ENCODE measurements at regions not wholly inside any gene's neighbourhood (a gene's known extent, or its start where the extent isn't known, plus 50 kb on each side); places are given as distances from the start of the nearest gene placed in this dataset.
"Not testable (repeated sequence)": the region's sequence is repeated elsewhere in the genome, so short reads cannot be mapped to it uniquely, and the experiment has no call there.

DNA sequence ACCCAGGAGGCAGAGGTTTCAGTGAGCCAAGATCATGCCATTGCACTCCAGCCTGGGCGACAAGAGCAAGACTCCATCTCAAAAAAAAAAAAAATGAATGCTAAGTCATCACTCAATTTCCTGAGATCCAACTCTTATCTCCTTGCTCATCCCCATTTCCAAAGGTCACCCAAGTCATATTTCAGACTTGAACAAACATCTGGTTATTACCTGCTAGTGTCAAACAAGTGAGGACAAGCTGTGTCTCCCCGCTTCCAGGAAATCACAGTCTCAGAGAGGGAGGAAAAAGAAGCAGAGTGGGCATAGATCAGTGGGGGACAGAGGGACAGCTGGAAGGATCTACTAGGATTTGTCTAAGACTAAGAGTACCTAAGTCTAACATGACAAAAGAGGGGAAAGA, 147.5 kb upstream of the FUNDC1 start:
- Mint-ChIP-seq H3K9me3 (ENCODE audit: unreplicated experiment) (no peaks in the 10 kb centered on the region), H3K36me3 (ENCODE audit: low read depth, unreplicated experiment) (no peaks in the 10 kb centered on the region), H3K4me1 (ENCODE audit: unreplicated experiment) (no peaks in the 10 kb centered on the region), H3K4me3 (ENCODE audit: unreplicated experiment) (no peak overlapping the region), H3K27ac (ENCODE audit: unreplicated experiment) (no peak overlapping the region), H3K27me3 (ENCODE audit: unreplicated experiment) (no peaks in the 10 kb centered on the region)
- TF ChIP-seq, protein P1, sequence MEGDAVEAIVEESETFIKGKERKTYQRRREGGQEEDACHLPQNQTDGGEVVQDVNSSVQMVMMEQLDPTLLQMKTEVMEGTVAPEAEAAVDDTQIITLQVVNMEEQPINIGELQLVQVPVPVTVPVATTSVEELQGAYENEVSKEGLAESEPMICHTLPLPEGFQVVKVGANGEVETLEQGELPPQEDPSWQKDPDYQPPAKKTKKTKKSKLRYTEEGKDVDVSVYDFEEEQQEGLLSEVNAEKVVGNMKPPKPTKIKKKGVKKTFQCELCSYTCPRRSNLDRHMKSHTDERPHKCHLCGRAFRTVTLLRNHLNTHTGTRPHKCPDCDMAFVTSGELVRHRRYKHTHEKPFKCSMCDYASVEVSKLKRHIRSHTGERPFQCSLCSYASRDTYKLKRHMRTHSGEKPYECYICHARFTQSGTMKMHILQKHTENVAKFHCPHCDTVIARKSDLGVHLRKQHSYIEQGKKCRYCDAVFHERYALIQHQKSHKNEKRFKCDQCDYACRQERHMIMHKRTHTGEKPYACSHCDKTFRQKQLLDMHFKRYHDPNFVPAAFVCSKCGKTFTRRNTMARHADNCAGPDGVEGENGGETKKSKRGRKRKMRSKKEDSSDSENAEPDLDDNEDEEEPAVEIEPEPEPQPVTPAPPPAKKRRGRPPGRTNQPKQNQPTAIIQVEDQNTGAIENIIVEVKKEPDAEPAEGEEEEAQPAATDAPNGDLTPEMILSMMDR (IDR thresholded peaks at IDR 0.05; ENCODE audit: unreplicated experiment): no peak
- DNase-seq (ENCODE audit: low spot score): no peak

DNA sequence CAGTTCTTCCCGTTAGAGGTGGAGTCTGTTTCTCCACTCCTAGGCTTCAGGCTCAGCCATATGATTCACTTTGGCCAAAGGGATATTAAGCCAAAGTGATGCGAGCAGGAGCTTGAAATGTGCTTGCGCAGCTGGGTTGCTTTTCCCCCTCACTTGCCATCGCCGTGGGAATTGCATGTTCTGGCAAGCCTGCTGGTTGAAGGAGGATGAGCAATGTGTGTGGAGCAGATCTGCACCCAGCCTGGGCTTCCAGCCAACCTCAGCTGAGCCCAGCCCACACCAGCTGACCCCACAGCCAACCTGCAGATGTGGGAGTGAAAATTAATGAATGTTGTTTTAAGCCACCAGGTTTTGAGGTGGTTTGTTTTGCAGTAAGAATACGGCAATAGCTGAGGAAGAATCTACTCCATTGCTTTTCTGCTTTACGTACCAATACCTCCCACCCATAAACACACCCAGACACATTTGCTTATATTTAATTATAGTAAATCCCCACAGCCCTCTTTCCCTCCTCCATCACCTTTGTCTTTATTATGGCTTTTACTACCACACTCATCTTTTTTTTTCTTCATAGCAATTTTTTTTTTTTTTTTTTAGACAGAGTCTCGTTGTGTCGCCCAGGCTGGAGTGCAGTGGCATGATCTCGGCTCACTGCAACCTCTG, 132.8 kb upstream of the FUNDC1 start:
- H3K4me3 Mint-ChIP-seq (ENCODE audit: unreplicated experiment): no peak overlapping the region
- no peaks in the 10 kb centered on the region for H3K9me3 Mint-ChIP-seq (ENCODE audit: unreplicated experiment)
- H3K27me3 Mint-ChIP-seq (ENCODE audit: unreplicated experiment): no peaks in the 10 kb centered on the region
- H3K4me1 Mint-ChIP-seq (ENCODE audit: unreplicated experiment): no peaks in the 10 kb centered on the region
- H3K36me3 Mint-ChIP-seq (ENCODE audit: low read depth, unreplicated experiment): no peaks in the 10 kb centered on the region
- TF ChIP-seq, protein P1 (IDR thresholded peaks at IDR 0.05; ENCODE audit: unreplicated experiment): no peak
- H3K27ac Mint-ChIP-seq (ENCODE audit: unreplicated experiment): no peak overlapping the region
- no peak for DNase-seq (ENCODE audit: low spot score)

DNA sequence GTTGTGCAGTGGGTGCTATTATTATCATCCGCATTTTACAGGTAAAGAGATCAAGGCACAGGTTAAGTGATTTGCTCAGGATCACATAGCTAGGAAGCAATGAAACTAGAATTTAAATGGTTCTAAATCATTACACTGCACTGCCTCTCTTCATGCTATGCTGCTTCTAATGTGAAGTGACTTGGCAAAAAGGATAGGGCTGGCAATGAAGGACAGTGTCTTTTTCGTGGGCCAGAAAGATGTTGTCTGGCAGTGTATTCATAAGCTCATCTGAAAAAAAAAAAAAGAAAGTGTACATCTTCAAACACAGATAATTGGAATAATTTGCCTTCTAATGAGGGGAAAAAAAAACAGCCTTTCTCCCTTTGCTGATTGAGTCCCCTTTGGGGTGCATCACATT, 132.2 kb upstream of the FUNDC1 start:
- Mint-ChIP-seq H3K9me3 (ENCODE audit: unreplicated experiment) (no peaks in the 10 kb centered on the region), H3K4me3 (ENCODE audit: unreplicated experiment) (no peak overlapping the region)

DNA sequence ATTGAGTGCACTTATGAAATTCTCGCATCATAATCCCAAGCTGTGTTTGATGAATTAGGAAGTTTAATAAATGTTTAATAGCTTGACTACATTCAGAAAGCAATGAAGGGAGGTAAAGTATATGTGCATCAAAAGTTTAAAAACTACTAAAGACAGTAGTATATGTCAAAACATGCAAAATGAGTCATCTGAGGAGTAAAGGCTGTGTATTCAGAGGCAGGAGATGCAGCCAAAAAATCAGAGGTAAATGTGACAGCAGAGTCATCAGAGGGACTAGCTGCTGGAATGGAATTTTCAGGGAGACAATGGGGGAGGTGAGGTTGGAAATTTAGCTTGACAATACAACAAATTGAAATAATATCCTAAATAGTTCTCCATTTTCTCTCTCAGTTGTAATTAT, 127.0 kb upstream of the FUNDC1 start:
- H3K9me3 Mint-ChIP-seq (ENCODE audit: unreplicated experiment): no peaks in the 10 kb centered on the region
- DNase-seq (ENCODE audit: low spot score): no peak
- TF ChIP-seq, protein P1 (IDR thresholded peaks at IDR 0.05; ENCODE audit: unreplicated experiment): no peak
- no peak overlapping the region for H3K27ac Mint-ChIP-seq (ENCODE audit: unreplicated experiment)
- no peaks in the 10 kb centered on the region for H3K27me3 Mint-ChIP-seq (ENCODE audit: unreplicated experiment)
- no peaks in the 10 kb centered on the region for H3K36me3 Mint-ChIP-seq (ENCODE audit: low read depth, unreplicated experiment)
- no peak overlapping the region for H3K4me3 Mint-ChIP-seq (ENCODE audit: unreplicated experiment)
- no peaks in the 10 kb centered on the region for H3K4me1 Mint-ChIP-seq (ENCODE audit: unreplicated experiment)

More for the DNA sequence above, 132.2 kb upstream of the FUNDC1 start:
- Mint-ChIP-seq H3K27me3 (ENCODE audit: unreplicated experiment) (no peaks in the 10 kb centered on the region), H3K36me3 (ENCODE audit: low read depth, unreplicated experiment) (no peaks in the 10 kb centered on the region), H3K4me1 (ENCODE audit: unreplicated experiment) (no peaks in the 10 kb centered on the region), H3K27ac (ENCODE audit: unreplicated experiment) (no peak overlapping the region)
- DNase-seq (ENCODE audit: low spot score): no peak
- TF ChIP-seq, protein P1 (IDR thresholded peaks at IDR 0.05; ENCODE audit: unreplicated experiment): no peak

DNA sequence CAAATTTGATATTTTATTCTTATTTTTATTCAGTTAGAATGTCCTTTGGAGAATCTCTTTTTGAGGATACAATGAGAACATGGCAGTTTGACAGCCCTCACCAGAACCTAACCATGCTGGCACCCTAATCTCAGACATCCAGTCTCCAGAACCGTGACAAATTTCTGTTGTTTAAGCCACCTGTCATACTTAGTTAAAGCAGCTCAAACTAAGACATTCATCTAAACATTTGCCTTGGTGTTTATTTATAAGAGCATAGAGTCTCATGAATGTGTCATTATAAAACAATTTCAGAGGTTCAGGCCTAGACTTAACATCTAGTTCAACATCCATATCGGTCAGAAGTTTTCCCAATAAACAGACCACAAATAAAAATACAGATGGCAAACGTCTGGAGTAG, 125.1 kb upstream of the FUNDC1 start:
- no peaks in the 10 kb centered on the region for H3K9me3 Mint-ChIP-seq (ENCODE audit: unreplicated experiment)
- H3K36me3 Mint-ChIP-seq (ENCODE audit: low read depth, unreplicated experiment): no peaks in the 10 kb centered on the region
- TF ChIP-seq, protein P1 (IDR thresholded peaks at IDR 0.05; ENCODE audit: unreplicated experiment): no peak
- H3K4me1 Mint-ChIP-seq (ENCODE audit: unreplicated experiment): no peaks in the 10 kb centered on the region
- H3K27me3 Mint-ChIP-seq (ENCODE audit: unreplicated experiment): peaks cover 1% of the 10 kb centered on the region
- no peak for DNase-seq (ENCODE audit: low spot score)
- H3K27ac Mint-ChIP-seq (ENCODE audit: unreplicated experiment): no peak overlapping the region
- no peak overlapping the region for H3K4me3 Mint-ChIP-seq (ENCODE audit: unreplicated experiment)

DNA sequence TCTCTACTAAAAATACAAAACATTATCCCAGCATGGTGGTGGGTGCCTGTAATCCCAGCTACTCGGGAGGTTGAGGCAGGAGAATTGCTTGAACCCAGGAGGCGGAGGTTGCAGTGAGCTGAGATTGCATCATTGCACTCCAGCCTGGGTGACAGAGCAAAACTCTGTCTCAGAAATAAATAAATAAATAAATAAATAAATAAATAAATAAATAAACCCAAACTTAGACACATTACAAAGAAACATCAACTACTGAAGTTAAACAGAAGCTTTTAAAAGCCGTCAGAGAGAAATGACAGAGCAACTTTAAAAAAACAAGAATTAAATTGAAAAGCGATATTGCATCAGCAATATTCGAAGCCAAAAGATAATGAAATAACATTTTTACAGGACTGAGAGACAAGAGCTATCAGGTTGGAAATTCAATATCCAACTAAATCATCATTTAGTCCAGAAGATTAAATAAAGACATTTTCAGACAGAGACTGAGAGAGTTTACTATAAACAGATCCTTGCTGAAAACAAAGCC, 115.1 kb upstream of the FUNDC1 start:
- not testable (repeated sequence) for H3K9me3 Mint-ChIP-seq (ENCODE audit: unreplicated experiment); H3K36me3 Mint-ChIP-seq (ENCODE audit: low read depth, unreplicated experiment); H3K27ac Mint-ChIP-seq (ENCODE audit: unreplicated experiment); H3K4me1 Mint-ChIP-seq (ENCODE audit: unreplicated experiment); DNase-seq (ENCODE audit: low spot score); H3K27me3 Mint-ChIP-seq (ENCODE audit: unreplicated experiment); H3K4me3 Mint-ChIP-seq (ENCODE audit: unreplicated experiment)

Measured in endothelial cell (in vitro differentiated cells).